DMS53 treated with DMSO at 0.1 percent for 48 hours (cell line): ENCODE measurements at regions not wholly inside any gene's neighbourhood (a gene's known extent, or its start where the extent isn't known, plus 50 kb on each side); places are given as distances from the start of the nearest gene placed in this dataset.
A peak's percentile ranks its signal among the peaks of the same experiment; 100 is the strongest.

Experiments
- DNase-seq: peaks from one replicate; lab custom pipeline; 2025; ENCODE audit not compliant: unreplicated experiment; lab: John Stamatoyannopoulos, UW

- DNase-seq: no peak
Measured at GRCh38 chr2:64336171-64336570, 117.8 kb upstream of the LGALSL start.

- DNase-seq: no peak
Measured at GRCh38 chr2:64337314-64337713, 116.6 kb upstream of the LGALSL start.

GRCh38 chr2:64338108-64338507 lies 115.9 kb upstream of the LGALSL start:
- DNase-seq: no peak

GRCh38 chr2:64338910-64339500 lies 115.0 kb upstream of the LGALSL start:
- DNase-seq: no peak

GRCh38 chr2:64341461-64341860 lies 112.5 kb upstream of the LGALSL start:
- DNase-seq: no peak

GRCh38 chr2:64342195-64343099 lies 111.5 kb upstream of the LGALSL start:
- DNase-seq: no peak

GRCh38 chr2:64344999-64345576 lies 108.9 kb upstream of the LGALSL start:
- DNase-seq: no peak

GRCh38 chr2:64345998-64346397 lies 108.0 kb upstream of the LGALSL start:
- DNase-seq: no peak

- no peak for DNase-seq
Measured at GRCh38 chr2:64348386-64349130, 105.4 kb upstream of the LGALSL start.

- DNase-seq: no peak
Measured at GRCh38 chr2:64349131-64349530, 104.8 kb upstream of the LGALSL start.

GRCh38 chr2:64350996-64351395 lies 103.0 kb upstream of the LGALSL start:
- no peak for DNase-seq

GRCh38 chr2:64352292-64352691 lies 101.7 kb upstream of the LGALSL start:
- DNase-seq: peak; percentile 68

- DNase-seq: no peak
Measured at GRCh38 chr2:64354857-64355680, 98.9 kb upstream of the LGALSL start.

GRCh38 chr2:64356906-64357305 lies 97.1 kb upstream of the LGALSL start:
- no peak for DNase-seq

GRCh38 chr2:64359171-64359891 lies 94.6 kb upstream of the LGALSL start:
- no peak for DNase-seq

GRCh38 chr2:64359892-64360657 lies 93.9 kb upstream of the LGALSL start:
- no peak for DNase-seq

- no peak for DNase-seq
Measured at GRCh38 chr2:64361151-64361938, 92.6 kb upstream of the LGALSL start.

GRCh38 chr2:64362562-64363026 lies 91.4 kb upstream of the LGALSL start:
- DNase-seq: no peak
